ENCODE measurements at regions not wholly inside any gene's neighbourhood (a gene's known extent, or its start where the extent isn't known, plus 50 kb on each side); places are given as distances from the start of the nearest gene placed in this dataset.

GRCh38 chrX:128804828-128805227 lies 718.5 kb downstream of the SMARCA1 start:
- TF ChIP-seq, protein P1, sequence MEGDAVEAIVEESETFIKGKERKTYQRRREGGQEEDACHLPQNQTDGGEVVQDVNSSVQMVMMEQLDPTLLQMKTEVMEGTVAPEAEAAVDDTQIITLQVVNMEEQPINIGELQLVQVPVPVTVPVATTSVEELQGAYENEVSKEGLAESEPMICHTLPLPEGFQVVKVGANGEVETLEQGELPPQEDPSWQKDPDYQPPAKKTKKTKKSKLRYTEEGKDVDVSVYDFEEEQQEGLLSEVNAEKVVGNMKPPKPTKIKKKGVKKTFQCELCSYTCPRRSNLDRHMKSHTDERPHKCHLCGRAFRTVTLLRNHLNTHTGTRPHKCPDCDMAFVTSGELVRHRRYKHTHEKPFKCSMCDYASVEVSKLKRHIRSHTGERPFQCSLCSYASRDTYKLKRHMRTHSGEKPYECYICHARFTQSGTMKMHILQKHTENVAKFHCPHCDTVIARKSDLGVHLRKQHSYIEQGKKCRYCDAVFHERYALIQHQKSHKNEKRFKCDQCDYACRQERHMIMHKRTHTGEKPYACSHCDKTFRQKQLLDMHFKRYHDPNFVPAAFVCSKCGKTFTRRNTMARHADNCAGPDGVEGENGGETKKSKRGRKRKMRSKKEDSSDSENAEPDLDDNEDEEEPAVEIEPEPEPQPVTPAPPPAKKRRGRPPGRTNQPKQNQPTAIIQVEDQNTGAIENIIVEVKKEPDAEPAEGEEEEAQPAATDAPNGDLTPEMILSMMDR (IDR thresholded peaks at IDR 0.05), result no peak

DNA sequence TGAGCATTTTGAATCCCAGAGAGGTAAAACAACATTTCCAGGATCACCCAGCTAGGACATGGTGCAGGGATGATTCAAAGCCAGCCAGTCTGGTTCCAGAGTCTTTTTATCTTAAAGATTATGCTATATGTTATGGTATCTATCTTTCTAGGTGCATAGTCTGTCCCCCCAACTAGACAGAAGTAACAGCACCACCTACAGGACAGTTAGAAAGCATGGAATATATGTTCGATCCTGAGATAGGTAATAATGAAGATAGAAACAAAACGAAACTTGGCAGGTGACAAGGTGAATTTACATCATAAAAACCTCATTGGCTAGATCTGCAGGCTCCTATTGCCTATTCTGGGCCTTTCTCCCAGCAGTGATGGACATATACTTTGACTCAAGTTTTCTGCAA lies 723.2 kb downstream of the SMARCA1 start:
- TF ChIP-seq, protein P1 (IDR thresholded peaks at IDR 0.05), result peak; percentile 39

- TF ChIP-seq, protein P1 (IDR thresholded peaks at IDR 0.05), result peak; percentile 40; the same call in 1 of the 2 replicates
Measured at GRCh38 chrX:128781506-128781905, 729.3 kb upstream of the ACTRT1 start.

DNA sequence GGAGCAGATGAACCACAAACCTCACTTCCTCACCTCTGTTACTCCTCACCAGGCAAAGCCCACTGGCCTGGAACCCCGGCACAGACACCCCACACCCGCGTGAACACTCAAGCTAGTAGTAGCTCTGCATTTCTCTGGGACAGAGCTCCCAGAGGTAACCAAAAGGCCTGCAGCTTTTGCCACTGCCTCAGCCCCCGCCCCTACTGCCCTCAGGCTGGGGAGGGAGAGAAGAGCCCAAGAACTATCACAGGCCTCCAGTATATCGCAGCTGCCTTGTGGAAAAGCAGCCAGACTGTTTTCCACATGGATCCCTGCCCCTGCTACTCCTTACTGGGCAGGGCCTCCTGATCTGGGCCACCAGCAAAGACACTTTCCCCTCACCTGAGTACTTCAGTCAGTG lies 728.7 kb upstream of the ACTRT1 start:
- TF ChIP-seq, protein P1 (IDR thresholded peaks at IDR 0.05), result no peak

DNA sequence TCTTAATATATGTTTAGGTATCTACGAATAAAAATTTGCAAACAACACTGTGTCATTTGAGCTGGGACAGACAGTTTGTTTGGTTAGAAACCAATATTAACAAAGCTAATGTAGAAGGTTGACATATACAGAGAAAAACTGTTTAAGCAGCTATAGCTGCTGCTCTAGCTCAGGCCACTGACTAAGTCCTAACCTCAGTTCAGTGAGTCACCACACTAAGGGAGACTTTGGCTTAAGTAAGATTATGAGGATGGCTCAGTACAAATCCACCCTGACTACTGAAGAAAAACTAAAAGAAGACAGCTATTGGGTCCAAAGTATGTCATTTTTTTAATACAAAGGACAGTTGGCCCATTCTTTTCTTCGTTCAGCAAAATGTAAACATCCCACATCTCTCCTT lies 717.3 kb upstream of the ACTRT1 start:
- TF ChIP-seq, protein P1 (IDR thresholded peaks at IDR 0.05), result no peak

- TF ChIP-seq, protein P1 (IDR thresholded peaks at IDR 0.05), result no peak
Measured at GRCh38 chrX:128759745-128760144, 707.5 kb upstream of the ACTRT1 start.

DNA sequence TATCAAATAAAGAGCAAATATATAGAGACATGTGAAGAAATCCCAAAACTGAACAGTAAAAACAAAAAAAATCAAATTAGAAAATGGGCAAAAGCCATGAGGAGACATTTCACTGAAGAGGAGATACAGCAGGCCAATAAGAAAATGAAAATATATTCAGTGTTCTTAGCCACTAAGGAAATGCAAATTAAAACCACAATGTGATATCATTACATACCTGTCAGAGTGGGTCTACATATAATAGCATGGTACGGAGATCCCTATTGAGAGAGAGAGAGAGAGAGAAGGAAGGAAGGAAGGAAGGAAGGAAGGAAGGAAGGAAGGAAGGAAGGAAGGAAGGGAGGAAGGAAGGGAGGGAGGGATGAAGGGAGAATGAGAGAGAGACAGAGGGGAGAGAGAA lies 707.0 kb upstream of the ACTRT1 start:
- TF ChIP-seq, protein P1 (IDR thresholded peaks at IDR 0.05), result no peak

GRCh38 chrX:128754130-128754529 lies 701.9 kb upstream of the ACTRT1 start:
- TF ChIP-seq, protein P1 (IDR thresholded peaks at IDR 0.05), result no peak
